IMR-90 (cell line): ENCODE measurements at regions not wholly inside any gene's neighbourhood (a gene's known extent, or its start where the extent isn't known, plus 50 kb on each side); places are given as distances from the start of the nearest gene placed in this dataset.
"Not testable (repeated sequence)": the region's sequence is repeated elsewhere in the genome, so short reads cannot be mapped to it uniquely, and the experiment has no call there.

ENCODE experiments used
- ATAC-seq: fragments of 200-7000 bp; cut with Tn5 transposase; 2 replicates; pipeline ENCODE4 v1.9.1; 2020; ENCODE audit warnings: low read depth, mild to moderate bottlenecking, moderate library complexity
- BruUV-seq: library from RNA; stranded (reverse); fragments of 400-500 nt; replicated peaks from 2 replicates; lab custom pipeline; 2021; lab: Mats Ljungman, UMichigan
- CTCF ChIA-PET: fragments of 300-600 bp; formaldehyde crosslinking; extraction: SDS; loops from one replicate; lab custom pipeline; 2021; ENCODE audit warnings: antibody characterized with exemption; lab: Yijun Ruan, JAX
- POLR2A ChIA-PET: fragments of 300-600 bp; sonication (Branson Sonifier 250); formaldehyde crosslinking; loops from one replicate; lab custom pipeline; 2022; ENCODE audit warnings: antibody characterized with exemption; ENCODE audit not compliant: unreplicated experiment; lab: Charles Lee
- DNase-seq: peaks from one replicate; pipeline ENCODE4 v3.0.0; 2013
- H2AFZ ChIP-seq: replicated peaks from 2 replicates; pipeline ENCODE3; 2013; ENCODE audit warnings: low read length, mild to moderate bottlenecking; ENCODE audit not compliant: poor library complexity
- H2AK5ac ChIP-seq: 2 replicates; pipeline ENCODE4 v1.6.1; 2013; ENCODE audit warnings: low read depth, low read length, inconsistent platforms
- H2AK9ac ChIP-seq: replicated peaks from 2 replicates; pipeline ENCODE3; 2013; ENCODE audit warnings: mild to moderate bottlenecking, low read depth, low read length, moderate library complexity; ENCODE audit not compliant: poor library complexity
- H2BK120ac ChIP-seq: 2 replicates; pipeline ENCODE4 v1.6.1; 2013; ENCODE audit warnings: low read depth, low read length, inconsistent platforms
- H2BK15ac ChIP-seq: 3 replicates; pipeline ENCODE4 v1.6.1; 2013; ENCODE audit warnings: low read depth, low read length, inconsistent platforms
- H2BK20ac ChIP-seq: 2 replicates; pipeline ENCODE4 v1.6.1; 2013; ENCODE audit warnings: low read depth, mild to moderate bottlenecking, inconsistent platforms, low read length, moderate library complexity
- H2BK5ac ChIP-seq: 2 replicates; pipeline ENCODE4 v1.6.1; 2013; ENCODE audit warnings: mild to moderate bottlenecking, low read depth, low read length, inconsistent platforms; ENCODE audit not compliant: poor library complexity, severe bottlenecking
- H3K14ac ChIP-seq: replicated peaks from 2 replicates; pipeline ENCODE4 v1.6.1; 2013; ENCODE audit warnings: low read depth, low read length, inconsistent platforms
- H3K18ac ChIP-seq: 2 replicates; pipeline ENCODE4 v1.6.1; 2013; ENCODE audit warnings: low read depth, low read length, control low read depth
- H3K23ac ChIP-seq: 2 replicates; pipeline ENCODE4 v1.6.1; 2013; ENCODE audit warnings: low read depth, low read length, inconsistent platforms
- H3K27ac ChIP-seq: 2 replicates; pipeline ENCODE4 v1.5.1; 2013; ENCODE audit warnings: mild to moderate bottlenecking, control low read depth, low read length; ENCODE audit not compliant: insufficient read depth
- H3K27me3 ChIP-seq: 2 replicates; pipeline ENCODE4 v1.6.1; 2013; ENCODE audit warnings: low read length; ENCODE audit not compliant: control insufficient read depth, insufficient read depth
- H3K36me3 ChIP-seq: 2 replicates; pipeline ENCODE4 v1.6.1; 2013; ENCODE audit warnings: low read length, mixed read lengths; ENCODE audit not compliant: control insufficient read depth, insufficient read depth
- H3K4ac ChIP-seq: 2 replicates; pipeline ENCODE4 v1.6.1; 2013; ENCODE audit warnings: low read depth, low read length, inconsistent platforms
- H3K4me1 ChIP-seq: 2 replicates; pipeline ENCODE4 v1.6.1; 2013; ENCODE audit warnings: low read length, mixed read lengths; ENCODE audit not compliant: control insufficient read depth, insufficient read depth
- H3K4me2 ChIP-seq: 2 replicates; pipeline ENCODE4 v1.6.1; 2013; ENCODE audit warnings: low read depth, mild to moderate bottlenecking, control low read depth, low read length, moderate library complexity
- H3K4me3 ChIP-seq: 2 replicates; pipeline ENCODE4 v1.5.1; 2013; ENCODE audit warnings: low read depth, mild to moderate bottlenecking, control low read depth, low read length, moderate library complexity; ENCODE audit not compliant: insufficient read depth
- H3K56ac ChIP-seq: 2 replicates; pipeline ENCODE4 v1.6.1; 2013; ENCODE audit warnings: low read length, inconsistent platforms; ENCODE audit not compliant: insufficient read depth; ENCODE audit errors: extremely low read depth
- H3K79me1 ChIP-seq, 2 experiments: 2 replicates each; pipeline ENCODE4 v1.6.1; 2013; ENCODE audit warnings: low read length in 2 of 2, inconsistent platforms in 1 of 2, low read depth in 1 of 2
- H3K9ac ChIP-seq: 2 replicates; pipeline ENCODE4 v1.6.1; 2013; ENCODE audit warnings: low read depth, low read length, control low read depth
- H3K9me1 ChIP-seq: 2 replicates; pipeline ENCODE4 v1.6.1; 2013; ENCODE audit warnings: low read length, inconsistent platforms; ENCODE audit not compliant: insufficient read depth
- H3K9me3 ChIP-seq: 2 replicates; pipeline ENCODE4 v1.6.1; 2013; ENCODE audit warnings: low read length; ENCODE audit not compliant: control insufficient read depth, insufficient read depth
- H4K20me1 ChIP-seq: 2 replicates; pipeline ENCODE4 v1.6.1; 2013; ENCODE audit warnings: low read length, inconsistent platforms; ENCODE audit not compliant: insufficient read depth
- H4K5ac ChIP-seq: 2 replicates; pipeline ENCODE4 v1.6.1; 2013; ENCODE audit warnings: mild to moderate bottlenecking, low read depth, low read length, control low read depth
- H4K8ac ChIP-seq, 2 experiments: 2 replicates each; pipeline ENCODE4 v1.6.1; 2013; ENCODE audit warnings: low read depth in 2 of 2, low read length in 2 of 2, control low read depth in 1 of 2, inconsistent platforms in 1 of 2
- H4K91ac ChIP-seq: 2 replicates; pipeline ENCODE4 v1.6.1; 2013; ENCODE audit warnings: low read depth, low read length, inconsistent platforms; ENCODE audit not compliant: insufficient read depth
- WGBS, 2 experiments: methylation state at CpG; one replicate each; pipeline versions ENCODE4 v1.1.5 to v1.1.7; 2013; ENCODE audit warnings: missing lambda C conversion rate in 2 of 2; ENCODE audit not compliant: insufficient read length in 1 of 2; ENCODE audit errors: extremely low coverage in 2 of 2; 5-methylcytosine and 5-hydroxymethylcytosine counted together
- dilution Hi-C: fragments of 300-500 bp; cut with HindIII; formaldehyde crosslinking; loops from one replicate; pipeline ENCODE4 v1.14.3; 2018; ENCODE audit warnings: low sequenced_read_pairs; ENCODE audit not compliant: unreplicated experiment
- in situ Hi-C: fragments of 300-500 bp; cut with MboI; formaldehyde crosslinking; loops from 3 replicates; pipeline ENCODE4 v1.14.3; 2019; ENCODE audit warnings: low sequenced_read_pairs, inconsistent platforms, mixed read lengths
- intact Hi-C: fragments of 100-400 bp; cut with micrococcal nuclease; formaldehyde crosslinking; loops from 2 replicates; pipeline ENCODE4 v1.10.0; 2022

- CTCF ChIA-PET, H2AK5ac ChIP-seq, intact Hi-C loops, H4K91ac ChIP-seq, H3K9me3 ChIP-seq, dilution Hi-C loops, BruUV-seq, H3K4me2 ChIP-seq, H2AFZ ChIP-seq, H3K4me3 ChIP-seq, ATAC-seq, in situ Hi-C loops, H2BK20ac ChIP-seq, H3K23ac ChIP-seq, H3K4me1 ChIP-seq, H4K20me1 ChIP-seq, H2BK5ac ChIP-seq, H3K27ac ChIP-seq, H3K14ac ChIP-seq, DNase-seq, H3K56ac ChIP-seq, H2BK15ac ChIP-seq, H2BK120ac ChIP-seq, H3K79me1 ChIP-seq, H3K18ac ChIP-seq, H3K9me1 ChIP-seq, H3K9ac ChIP-seq, H3K27me3 ChIP-seq, H4K8ac ChIP-seq, POLR2A ChIA-PET, H3K4ac ChIP-seq, H4K5ac ChIP-seq, H3K36me3 ChIP-seq, H2AK9ac ChIP-seq: not testable (repeated sequence)
- WGBS, 2 experiments = no CpG with 5 or more reads among the region's 34 CpGs
Observed at GRCh38 chr21:6080941-6081655, 4440.3 kb upstream of the TPTE start.

- H4K5ac ChIP-seq, H3K27ac ChIP-seq, POLR2A ChIA-PET, H3K9me1 ChIP-seq, H3K14ac ChIP-seq, BruUV-seq, H3K79me1 ChIP-seq, H2AK9ac ChIP-seq, H3K4ac ChIP-seq, H3K4me1 ChIP-seq, H3K4me2 ChIP-seq, H2AK5ac ChIP-seq, H3K56ac ChIP-seq, H4K91ac ChIP-seq, H2BK15ac ChIP-seq, H4K8ac ChIP-seq, H4K20me1 ChIP-seq, H3K23ac ChIP-seq, H3K9me3 ChIP-seq, H3K27me3 ChIP-seq, H2BK120ac ChIP-seq, intact Hi-C loops, H2BK20ac ChIP-seq, ATAC-seq, H3K36me3 ChIP-seq, in situ Hi-C loops, H2BK5ac ChIP-seq, H2AFZ ChIP-seq, H3K18ac ChIP-seq, dilution Hi-C loops, H3K4me3 ChIP-seq, DNase-seq, H3K9ac ChIP-seq, CTCF ChIA-PET: not testable (repeated sequence)
- WGBS, 2 experiments = no CpG with 5 or more reads among the region's 12 CpGs
Observed at GRCh38 chr21:6082166-6082565, 4439.2 kb upstream of the TPTE start.
